ENCODE measurements at regions not wholly inside any gene's neighbourhood (a gene's known extent, or its start where the extent isn't known, plus 50 kb on each side); places are given as distances from the start of the nearest gene placed in this dataset.
A peak's percentile ranks its signal among the peaks of the same experiment; 100 is the strongest.

- Histone ChIP-seq H3K36me3 (ENCODE audit: control insufficient read depth, insufficient read depth, low read length) (no peaks in the 10 kb centered on the region), H3K79me2 (no peaks in the 10 kb centered on the region), H3K27me3 (ENCODE audit: control insufficient read depth, insufficient read depth, low read length) (no peaks in the 10 kb centered on the region), H3K9ac (no peak overlapping the region), H3K4me2 (ENCODE audit: low read length) (no peak overlapping the region), H3K9me3 (ENCODE audit: control insufficient read depth, low read length) (no peaks in the 10 kb centered on the region), H3K4me3 (ENCODE audit: low read depth, low read length) (no peak overlapping the region), H3K4me1 (peaks cover 18% of the 10 kb centered on the region), H2AFZ (no peak overlapping the region), H3K27ac (no peak overlapping the region)
- TF ChIP-seq, protein P1, sequence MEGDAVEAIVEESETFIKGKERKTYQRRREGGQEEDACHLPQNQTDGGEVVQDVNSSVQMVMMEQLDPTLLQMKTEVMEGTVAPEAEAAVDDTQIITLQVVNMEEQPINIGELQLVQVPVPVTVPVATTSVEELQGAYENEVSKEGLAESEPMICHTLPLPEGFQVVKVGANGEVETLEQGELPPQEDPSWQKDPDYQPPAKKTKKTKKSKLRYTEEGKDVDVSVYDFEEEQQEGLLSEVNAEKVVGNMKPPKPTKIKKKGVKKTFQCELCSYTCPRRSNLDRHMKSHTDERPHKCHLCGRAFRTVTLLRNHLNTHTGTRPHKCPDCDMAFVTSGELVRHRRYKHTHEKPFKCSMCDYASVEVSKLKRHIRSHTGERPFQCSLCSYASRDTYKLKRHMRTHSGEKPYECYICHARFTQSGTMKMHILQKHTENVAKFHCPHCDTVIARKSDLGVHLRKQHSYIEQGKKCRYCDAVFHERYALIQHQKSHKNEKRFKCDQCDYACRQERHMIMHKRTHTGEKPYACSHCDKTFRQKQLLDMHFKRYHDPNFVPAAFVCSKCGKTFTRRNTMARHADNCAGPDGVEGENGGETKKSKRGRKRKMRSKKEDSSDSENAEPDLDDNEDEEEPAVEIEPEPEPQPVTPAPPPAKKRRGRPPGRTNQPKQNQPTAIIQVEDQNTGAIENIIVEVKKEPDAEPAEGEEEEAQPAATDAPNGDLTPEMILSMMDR (IDR thresholded peaks at IDR 0.05), result no peak
These were observed 183.2 kb upstream of the LYZL1 start for GRCh38 chr10:29105516-29106215.

GRCh38 chr10:29106287-29106686 is 182.6 kb upstream of the LYZL1 start:
- Histone ChIP-seq H3K4me3 (ENCODE audit: low read depth, low read length) (no peak overlapping the region), H3K27me3 (ENCODE audit: control insufficient read depth, insufficient read depth, low read length) (no peaks in the 10 kb centered on the region), H3K4me1 (peaks cover 18% of the 10 kb centered on the region), H3K9me3 (ENCODE audit: control insufficient read depth, low read length) (no peaks in the 10 kb centered on the region), H3K4me2 (ENCODE audit: low read length) (no peak overlapping the region), H3K9ac (no peak overlapping the region), H3K27ac (no peak overlapping the region), H3K36me3 (ENCODE audit: control insufficient read depth, insufficient read depth, low read length) (no peaks in the 10 kb centered on the region), H2AFZ (peak overlapping the region; percentile 26), H3K79me2 (no peaks in the 10 kb centered on the region)
- TF ChIP-seq, protein P1 (IDR thresholded peaks at IDR 0.05), result no peak

GRCh38 chr10:29107866-29108498 is 180.9 kb upstream of the LYZL1 start:
- Histone ChIP-seq H3K4me3 (ENCODE audit: low read depth, low read length) (no peak overlapping the region), H3K4me2 (ENCODE audit: low read length) (no peak overlapping the region), H3K27me3 (ENCODE audit: control insufficient read depth, insufficient read depth, low read length) (no peaks in the 10 kb centered on the region), H2AFZ (no peak overlapping the region), H3K4me1 (peaks cover 15% of the 10 kb centered on the region), H3K9me3 (ENCODE audit: control insufficient read depth, low read length) (no peaks in the 10 kb centered on the region), H3K9ac (no peak overlapping the region), H3K36me3 (ENCODE audit: control insufficient read depth, insufficient read depth, low read length) (no peaks in the 10 kb centered on the region), H3K27ac (no peak overlapping the region), H3K79me2 (no peaks in the 10 kb centered on the region)
- TF ChIP-seq, protein P1 (IDR thresholded peaks at IDR 0.05), result no peak

GRCh38 chr10:29109707-29110571 is 178.9 kb upstream of the LYZL1 start:
- Histone ChIP-seq H3K4me2 (ENCODE audit: low read length) (no peak overlapping the region), H3K4me1 (peaks cover 27% of the 10 kb centered on the region), H3K27me3 (ENCODE audit: control insufficient read depth, insufficient read depth, low read length) (no peaks in the 10 kb centered on the region), H3K36me3 (ENCODE audit: control insufficient read depth, insufficient read depth, low read length) (no peaks in the 10 kb centered on the region), H3K9me3 (ENCODE audit: control insufficient read depth, low read length) (no peaks in the 10 kb centered on the region), H3K4me3 (ENCODE audit: low read depth, low read length) (no peak overlapping the region), H3K79me2 (no peaks in the 10 kb centered on the region), H3K9ac (no peak overlapping the region), H3K27ac (no peak overlapping the region), H2AFZ (no peak overlapping the region)
- TF ChIP-seq, protein P1 (IDR thresholded peaks at IDR 0.05), result no peak
